IMR-90 (cell line): ENCODE measurements at regions not wholly inside any gene's neighbourhood (a gene's known extent, or its start where the extent isn't known, plus 50 kb on each side); places are given as distances from the start of the nearest gene placed in this dataset.
A peak's percentile ranks its signal among the peaks of the same experiment; 100 is the strongest.

ENCODE experiments used
- ATAC-seq: fragments of 200-7000 bp; cut with Tn5 transposase; 2 replicates; pipeline ENCODE4 v1.9.1; 2020; ENCODE audit warnings: low read depth, mild to moderate bottlenecking, moderate library complexity
- BruUV-seq: library from RNA; stranded (reverse); fragments of 400-500 nt; replicated peaks from 2 replicates; lab custom pipeline; 2021; lab: Mats Ljungman, UMichigan
- CTCF ChIA-PET: fragments of 300-600 bp; formaldehyde crosslinking; extraction: SDS; loops from one replicate; lab custom pipeline; 2021; ENCODE audit warnings: antibody characterized with exemption; lab: Yijun Ruan, JAX
- POLR2A ChIA-PET: fragments of 300-600 bp; sonication (Branson Sonifier 250); formaldehyde crosslinking; loops from one replicate; lab custom pipeline; 2022; ENCODE audit warnings: antibody characterized with exemption; ENCODE audit not compliant: unreplicated experiment; lab: Charles Lee
- DNase-seq: peaks from one replicate; pipeline ENCODE4 v3.0.0; 2013
- H2AFZ ChIP-seq: replicated peaks from 2 replicates; pipeline ENCODE3; 2013; ENCODE audit warnings: low read length, mild to moderate bottlenecking; ENCODE audit not compliant: poor library complexity
- H2AK5ac ChIP-seq: 2 replicates; pipeline ENCODE4 v1.6.1; 2013; ENCODE audit warnings: low read depth, low read length, inconsistent platforms
- H2AK9ac ChIP-seq: replicated peaks from 2 replicates; pipeline ENCODE3; 2013; ENCODE audit warnings: mild to moderate bottlenecking, low read depth, low read length, moderate library complexity; ENCODE audit not compliant: poor library complexity
- H2BK120ac ChIP-seq: 2 replicates; pipeline ENCODE4 v1.6.1; 2013; ENCODE audit warnings: low read depth, low read length, inconsistent platforms
- H2BK15ac ChIP-seq: 3 replicates; pipeline ENCODE4 v1.6.1; 2013; ENCODE audit warnings: low read depth, low read length, inconsistent platforms
- H2BK20ac ChIP-seq: 2 replicates; pipeline ENCODE4 v1.6.1; 2013; ENCODE audit warnings: low read depth, mild to moderate bottlenecking, inconsistent platforms, low read length, moderate library complexity
- H2BK5ac ChIP-seq: 2 replicates; pipeline ENCODE4 v1.6.1; 2013; ENCODE audit warnings: mild to moderate bottlenecking, low read depth, low read length, inconsistent platforms; ENCODE audit not compliant: poor library complexity, severe bottlenecking
- H3K14ac ChIP-seq: replicated peaks from 2 replicates; pipeline ENCODE4 v1.6.1; 2013; ENCODE audit warnings: low read depth, low read length, inconsistent platforms
- H3K18ac ChIP-seq: 2 replicates; pipeline ENCODE4 v1.6.1; 2013; ENCODE audit warnings: low read depth, low read length, control low read depth
- H3K23ac ChIP-seq: 2 replicates; pipeline ENCODE4 v1.6.1; 2013; ENCODE audit warnings: low read depth, low read length, inconsistent platforms
- H3K27ac ChIP-seq: 2 replicates; pipeline ENCODE4 v1.5.1; 2013; ENCODE audit warnings: mild to moderate bottlenecking, control low read depth, low read length; ENCODE audit not compliant: insufficient read depth
- H3K27me3 ChIP-seq: 2 replicates; pipeline ENCODE4 v1.6.1; 2013; ENCODE audit warnings: low read length; ENCODE audit not compliant: control insufficient read depth, insufficient read depth
- H3K36me3 ChIP-seq: 2 replicates; pipeline ENCODE4 v1.6.1; 2013; ENCODE audit warnings: low read length, mixed read lengths; ENCODE audit not compliant: control insufficient read depth, insufficient read depth
- H3K4ac ChIP-seq: 2 replicates; pipeline ENCODE4 v1.6.1; 2013; ENCODE audit warnings: low read depth, low read length, inconsistent platforms
- H3K4me1 ChIP-seq: 2 replicates; pipeline ENCODE4 v1.6.1; 2013; ENCODE audit warnings: low read length, mixed read lengths; ENCODE audit not compliant: control insufficient read depth, insufficient read depth
- H3K4me2 ChIP-seq: 2 replicates; pipeline ENCODE4 v1.6.1; 2013; ENCODE audit warnings: low read depth, mild to moderate bottlenecking, control low read depth, low read length, moderate library complexity
- H3K4me3 ChIP-seq: 2 replicates; pipeline ENCODE4 v1.5.1; 2013; ENCODE audit warnings: low read depth, mild to moderate bottlenecking, control low read depth, low read length, moderate library complexity; ENCODE audit not compliant: insufficient read depth
- H3K56ac ChIP-seq: 2 replicates; pipeline ENCODE4 v1.6.1; 2013; ENCODE audit warnings: low read length, inconsistent platforms; ENCODE audit not compliant: insufficient read depth; ENCODE audit errors: extremely low read depth
- H3K79me1 ChIP-seq, 2 experiments: 2 replicates each; pipeline ENCODE4 v1.6.1; 2013; ENCODE audit warnings: low read length in 2 of 2, inconsistent platforms in 1 of 2, low read depth in 1 of 2
- H3K9ac ChIP-seq: 2 replicates; pipeline ENCODE4 v1.6.1; 2013; ENCODE audit warnings: low read depth, low read length, control low read depth
- H3K9me1 ChIP-seq: 2 replicates; pipeline ENCODE4 v1.6.1; 2013; ENCODE audit warnings: low read length, inconsistent platforms; ENCODE audit not compliant: insufficient read depth
- H3K9me3 ChIP-seq: 2 replicates; pipeline ENCODE4 v1.6.1; 2013; ENCODE audit warnings: low read length; ENCODE audit not compliant: control insufficient read depth, insufficient read depth
- H4K20me1 ChIP-seq: 2 replicates; pipeline ENCODE4 v1.6.1; 2013; ENCODE audit warnings: low read length, inconsistent platforms; ENCODE audit not compliant: insufficient read depth
- H4K5ac ChIP-seq: 2 replicates; pipeline ENCODE4 v1.6.1; 2013; ENCODE audit warnings: mild to moderate bottlenecking, low read depth, low read length, control low read depth
- H4K8ac ChIP-seq, 2 experiments: 2 replicates each; pipeline ENCODE4 v1.6.1; 2013; ENCODE audit warnings: low read depth in 2 of 2, low read length in 2 of 2, control low read depth in 1 of 2, inconsistent platforms in 1 of 2
- H4K91ac ChIP-seq: 2 replicates; pipeline ENCODE4 v1.6.1; 2013; ENCODE audit warnings: low read depth, low read length, inconsistent platforms; ENCODE audit not compliant: insufficient read depth
- BHLHE40 ChIP-seq: fragments of 150-350 bp; IDR thresholded peaks from 2 replicates; pipeline ENCODE4 v1.6.1; 2016; ENCODE audit warnings: mild to moderate bottlenecking, low read depth, low read length
- FOS ChIP-seq: fragments of 150-350 bp; IDR thresholded peaks from 2 replicates; pipeline ENCODE4 v1.6.1; 2016; ENCODE audit warnings: low read depth, low read length
- MAZ ChIP-seq: IDR thresholded peaks from 2 replicates; pipeline ENCODE4 v1.6.1; 2012; ENCODE audit warnings: low read depth, mild to moderate bottlenecking, low read length, improper control_type of control experiment, moderate library complexity, borderline replicate concordance
- MXI1 ChIP-seq: IDR thresholded peaks from 2 replicates; pipeline ENCODE4 v1.6.1; 2012; ENCODE audit warnings: low read depth, mild to moderate bottlenecking, low read length, moderate library complexity, borderline replicate concordance
- NFE2L2 ChIP-seq: fragments of 150-350 bp; IDR thresholded peaks from 2 replicates; pipeline ENCODE4 v1.6.1; 2016; ENCODE audit warnings: low read depth, mild to moderate bottlenecking, low read length
- RAD21 ChIP-seq: IDR thresholded peaks from 2 replicates; pipeline ENCODE4 v1.6.1; 2012; ENCODE audit warnings: low read length, improper control_type of control experiment
- RCOR1 ChIP-seq: IDR thresholded peaks from 2 replicates; pipeline ENCODE4 v1.6.1; 2012; ENCODE audit warnings: mild to moderate bottlenecking, low read length, improper control_type of control experiment; ENCODE audit not compliant: insufficient replicate concordance
- RFX5 ChIP-seq: IDR thresholded peaks from 2 replicates; pipeline ENCODE4 v1.8.0; 2012; ENCODE audit warnings: low read depth, mild to moderate bottlenecking, low read length, moderate library complexity
- SMC3 ChIP-seq: fragments of 150-350 bp; IDR thresholded peaks from 2 replicates; pipeline ENCODE4 v1.6.1; 2016; ENCODE audit warnings: low read depth, mild to moderate bottlenecking, antibody characterized with exemption, low read length, moderate library complexity
- WGBS, 2 experiments: methylation state at CpG; one replicate each; pipeline versions ENCODE4 v1.1.5 to v1.1.7; 2013; ENCODE audit warnings: missing lambda C conversion rate in 2 of 2; ENCODE audit not compliant: insufficient read length in 1 of 2; ENCODE audit errors: extremely low coverage in 2 of 2; 5-methylcytosine and 5-hydroxymethylcytosine counted together
- dilution Hi-C: fragments of 300-500 bp; cut with HindIII; formaldehyde crosslinking; loops from one replicate; pipeline ENCODE4 v1.14.3; 2018; ENCODE audit warnings: low sequenced_read_pairs; ENCODE audit not compliant: unreplicated experiment
- in situ Hi-C: fragments of 300-500 bp; cut with MboI; formaldehyde crosslinking; loops from 3 replicates; pipeline ENCODE4 v1.14.3; 2019; ENCODE audit warnings: low sequenced_read_pairs, inconsistent platforms, mixed read lengths
- intact Hi-C: fragments of 100-400 bp; cut with micrococcal nuclease; formaldehyde crosslinking; loops from 2 replicates; pipeline ENCODE4 v1.10.0; 2022
- TF ChIP-seq, protein P1 (sequence below): conservative IDR thresholded peaks from 2 replicates; pipeline ENCODE4 v1.5.1; 2012; ENCODE audit warnings: mild to moderate bottlenecking, low read depth, low read length, improper control_type of control experiment

GRCh38 chr2:216319771-216320170 lies 52.5 kb downstream of the MARCHF4 start:
- no TSS peak for BruUV-seq
- Histone ChIP-seq H3K79me1 (peaks cover 10 to 53% of the 10 kb centered on the region in 2 experiments), H2BK15ac (peak overlapping the region; percentile 38; the same call in 1 of the 3 replicates), H3K56ac (no peak overlapping the region), H3K9me3 (no peaks in the 10 kb centered on the region), H2BK120ac (peak overlapping the region; percentile 3; the same call in 1 of the 2 replicates), H2BK5ac (peak overlapping the region; percentile 43), H3K14ac (peak overlapping the region; percentile 89), H3K9ac (no peak overlapping the region), H3K23ac (peak overlapping the region; percentile 77), H2BK20ac (peak overlapping the region; percentile 36; the same call in 1 of the 2 replicates), H4K20me1 (no peaks in the 10 kb centered on the region; the same call in 1 of the 2 replicates), H3K9me1 (peaks cover 14% of the 10 kb centered on the region), H3K36me3 (no peaks in the 10 kb centered on the region), H4K8ac (0 out of 4 replicates have a peak overlapping the region, but pooled peaks of 1 of the 2 experiments have one; percentile 22), H2AFZ (peak overlapping the region; percentile 75), H3K4me2 (peak overlapping the region; percentile 40; the same call in 1 of the 2 replicates), H3K4me3 (no peak overlapping the region), H3K4ac (peak overlapping the region; percentile 71), H4K91ac (peak overlapping the region; percentile 41; the same call in 1 of the 2 replicates), H3K27me3 (no peaks in the 10 kb centered on the region), H3K27ac (no peak overlapping the region; the same call in 1 of the 2 replicates), H3K18ac (peak overlapping the region; percentile 20; the same call in 1 of the 2 replicates), H2AK9ac (peak overlapping the region; percentile 57), H3K4me1 (peaks cover 12% of the 10 kb centered on the region), H4K5ac (peak overlapping the region; percentile 26; the same call in 1 of the 2 replicates), H2AK5ac (peak overlapping the region; percentile 68)
- ATAC-seq (peak; percentile 48), DNase-seq (peak; percentile 40)
- intact Hi-C loops = no loop called here
- ChIA-PET CTCF (no interaction called here), POLR2A (no interaction called here)
- WGBS, 2 experiments = no CpG with 5 or more reads among the region's 2 CpGs
- in situ Hi-C loops = no loop called here
- dilution Hi-C loops = no loop called here
- TF ChIP-seq MXI1 = no peak
- TF ChIP-seq RAD21 = no peak
- no peak for TF ChIP-seq RFX5
- TF ChIP-seq BHLHE40 = no peak
- TF ChIP-seq MAZ = no peak
- TF ChIP-seq RCOR1 = no peak
- TF ChIP-seq NFE2L2 = no peak
- TF ChIP-seq FOS = no peak
- TF ChIP-seq, protein P1, sequence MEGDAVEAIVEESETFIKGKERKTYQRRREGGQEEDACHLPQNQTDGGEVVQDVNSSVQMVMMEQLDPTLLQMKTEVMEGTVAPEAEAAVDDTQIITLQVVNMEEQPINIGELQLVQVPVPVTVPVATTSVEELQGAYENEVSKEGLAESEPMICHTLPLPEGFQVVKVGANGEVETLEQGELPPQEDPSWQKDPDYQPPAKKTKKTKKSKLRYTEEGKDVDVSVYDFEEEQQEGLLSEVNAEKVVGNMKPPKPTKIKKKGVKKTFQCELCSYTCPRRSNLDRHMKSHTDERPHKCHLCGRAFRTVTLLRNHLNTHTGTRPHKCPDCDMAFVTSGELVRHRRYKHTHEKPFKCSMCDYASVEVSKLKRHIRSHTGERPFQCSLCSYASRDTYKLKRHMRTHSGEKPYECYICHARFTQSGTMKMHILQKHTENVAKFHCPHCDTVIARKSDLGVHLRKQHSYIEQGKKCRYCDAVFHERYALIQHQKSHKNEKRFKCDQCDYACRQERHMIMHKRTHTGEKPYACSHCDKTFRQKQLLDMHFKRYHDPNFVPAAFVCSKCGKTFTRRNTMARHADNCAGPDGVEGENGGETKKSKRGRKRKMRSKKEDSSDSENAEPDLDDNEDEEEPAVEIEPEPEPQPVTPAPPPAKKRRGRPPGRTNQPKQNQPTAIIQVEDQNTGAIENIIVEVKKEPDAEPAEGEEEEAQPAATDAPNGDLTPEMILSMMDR = no peak
- TF ChIP-seq SMC3 = no peak
